ENCODE measurements at regions not wholly inside any gene's neighbourhood (a gene's known extent, or its start where the extent isn't known, plus 50 kb on each side); places are given as distances from the start of the nearest gene placed in this dataset.

DNA sequence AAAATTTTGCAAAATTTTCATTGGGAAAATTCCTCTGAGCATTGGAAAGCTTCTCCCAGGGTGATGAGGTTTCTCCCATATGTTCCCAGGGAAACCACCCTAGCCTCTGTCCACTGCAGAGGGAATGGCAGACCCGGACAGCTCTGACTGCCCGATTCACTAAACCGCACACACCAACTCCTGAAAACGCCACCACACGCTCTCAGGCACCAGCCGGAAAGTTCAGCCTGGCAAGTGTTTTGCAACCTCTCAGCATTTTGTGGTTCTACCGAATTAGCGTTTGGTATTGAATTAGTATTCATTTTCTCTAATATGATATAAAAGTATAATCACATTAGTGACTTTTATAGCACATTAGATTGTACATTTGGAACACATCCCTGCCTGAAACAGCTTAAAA, 213.4 kb downstream of the PHETA1 start:
- TF ChIP-seq YY1 (IDR thresholded peaks at IDR 0.05; ENCODE audit: insufficient read depth, insufficient read length) (no peak), SUZ12 (IDR thresholded peaks at IDR 0.05; ENCODE audit: extremely low read depth, insufficient read depth, insufficient read length) (no peak), ZNF274 (IDR thresholded peaks at IDR 0.05; ENCODE audit: low read depth, low read length) (no peak)
